DOHH2 (cell line): ENCODE measurements at regions not wholly inside any gene's neighbourhood (a gene's known extent, or its start where the extent isn't known, plus 50 kb on each side); places are given as distances from the start of the nearest gene placed in this dataset.

Experiments used
- H3F3A ChIP-seq: fragments of 200-600 bp; sonication (generic), shearing (Covaris generic); 2 replicates; pipeline ENCODE4 v1.6.0; 2016; ENCODE audit warnings: antibody characterized with exemption, mild to moderate bottlenecking; ENCODE audit not compliant: control insufficient read depth, insufficient read depth
- H3K27ac ChIP-seq: fragments of 200-600 bp; sonication (generic); 2 replicates; pipeline ENCODE4 v1.5.1; 2014; ENCODE audit warnings: low read depth, mild to moderate bottlenecking, low read length, moderate library complexity
- H3K27me3 ChIP-seq: fragments of 200-600 bp; sonication (generic); 2 replicates; pipeline ENCODE4 v1.6.1; 2014; ENCODE audit warnings: mild to moderate bottlenecking, low read length, mixed read lengths; ENCODE audit not compliant: control insufficient read depth
- H3K36me3 ChIP-seq: fragments of 200-600 bp; sonication (generic); 2 replicates; pipeline ENCODE4 v1.6.1; 2014; ENCODE audit warnings: mild to moderate bottlenecking, low read length, moderate library complexity, mixed read lengths; ENCODE audit not compliant: control insufficient read depth
- H3K4me1 ChIP-seq: fragments of 200-600 bp; sonication (generic); 2 replicates; pipeline ENCODE4 v1.6.1; 2014; ENCODE audit warnings: mild to moderate bottlenecking, low read length, mixed read lengths; ENCODE audit not compliant: control insufficient read depth
- H3K4me2 ChIP-seq: fragments of 200-600 bp; sonication (generic); 2 replicates; pipeline ENCODE4 v1.6.0; 2014; ENCODE audit warnings: mild to moderate bottlenecking, low read length, moderate library complexity
- H3K4me3 ChIP-seq: fragments of 200-600 bp; sonication (generic); 2 replicates; pipeline ENCODE4 v1.5.1; 2014; ENCODE audit warnings: mild to moderate bottlenecking, low read length, mixed read lengths
- H3K79me2 ChIP-seq: fragments of 200-600 bp; sonication (generic); 2 replicates; pipeline ENCODE4 v1.6.1; 2014; ENCODE audit warnings: mild to moderate bottlenecking, low read length, mixed read lengths; ENCODE audit not compliant: control insufficient read depth
- H3K9me2 ChIP-seq: fragments of 200-600 bp; sonication (generic); replicated peaks from 2 replicates; pipeline ENCODE4 v1.6.1; 2014; ENCODE audit warnings: mild to moderate bottlenecking, low read length, mixed read lengths; ENCODE audit not compliant: control insufficient read depth
- H3K9me3 ChIP-seq: fragments of 200-600 bp; sonication (generic); 2 replicates; pipeline ENCODE4 v1.6.1; 2014; ENCODE audit warnings: antibody characterized with exemption, low read length, mixed read lengths; ENCODE audit not compliant: control insufficient read depth, insufficient read depth
- H4K20me1 ChIP-seq: fragments of 200-600 bp; sonication (generic); 2 replicates; pipeline ENCODE4 v1.6.0; 2014; ENCODE audit warnings: low read depth, mild to moderate bottlenecking, antibody characterized with exemption, low read length, moderate library complexity; ENCODE audit not compliant: control insufficient read depth, insufficient read depth
- EZH2phosphoT487 ChIP-seq: fragments of 200-600 bp; sonication (generic); IDR thresholded peaks from 2 replicates; pipeline ENCODE4 v1.6.1; 2017; ENCODE audit warnings: borderline replicate concordance, mild to moderate bottlenecking, antibody characterized with exemption, low read length, moderate library complexity, mixed read lengths
- TF ChIP-seq, protein P1 (sequence below): fragments of 200-600 bp; sonication (generic); IDR thresholded peaks from one replicate; pipeline ENCODE4 v1.5.1; 2014; ENCODE audit warnings: antibody characterized with exemption, mild to moderate bottlenecking, low read depth, low read length; ENCODE audit not compliant: poor library complexity, severe bottlenecking

DNA sequence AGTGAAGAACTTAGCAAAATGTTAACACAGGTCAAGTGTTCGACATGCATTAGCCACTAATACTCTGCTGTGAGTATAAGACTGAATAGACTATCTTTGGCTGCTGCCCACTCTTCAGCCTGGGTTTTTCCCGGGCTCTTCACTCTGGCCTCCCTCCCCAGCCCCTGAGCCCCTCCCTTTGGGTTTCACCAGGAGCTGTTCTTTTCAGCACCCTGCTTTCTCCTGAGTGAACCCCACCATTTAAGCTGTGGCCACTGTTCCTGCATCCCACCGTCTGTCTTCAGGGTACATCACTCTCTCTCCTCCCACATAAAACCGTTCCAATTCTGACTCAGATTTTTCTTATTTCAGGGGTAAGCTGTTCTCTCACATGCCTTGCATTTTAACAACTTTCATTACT, 92.0 kb upstream of the ASIC2 start:
- TF ChIP-seq, protein P1, sequence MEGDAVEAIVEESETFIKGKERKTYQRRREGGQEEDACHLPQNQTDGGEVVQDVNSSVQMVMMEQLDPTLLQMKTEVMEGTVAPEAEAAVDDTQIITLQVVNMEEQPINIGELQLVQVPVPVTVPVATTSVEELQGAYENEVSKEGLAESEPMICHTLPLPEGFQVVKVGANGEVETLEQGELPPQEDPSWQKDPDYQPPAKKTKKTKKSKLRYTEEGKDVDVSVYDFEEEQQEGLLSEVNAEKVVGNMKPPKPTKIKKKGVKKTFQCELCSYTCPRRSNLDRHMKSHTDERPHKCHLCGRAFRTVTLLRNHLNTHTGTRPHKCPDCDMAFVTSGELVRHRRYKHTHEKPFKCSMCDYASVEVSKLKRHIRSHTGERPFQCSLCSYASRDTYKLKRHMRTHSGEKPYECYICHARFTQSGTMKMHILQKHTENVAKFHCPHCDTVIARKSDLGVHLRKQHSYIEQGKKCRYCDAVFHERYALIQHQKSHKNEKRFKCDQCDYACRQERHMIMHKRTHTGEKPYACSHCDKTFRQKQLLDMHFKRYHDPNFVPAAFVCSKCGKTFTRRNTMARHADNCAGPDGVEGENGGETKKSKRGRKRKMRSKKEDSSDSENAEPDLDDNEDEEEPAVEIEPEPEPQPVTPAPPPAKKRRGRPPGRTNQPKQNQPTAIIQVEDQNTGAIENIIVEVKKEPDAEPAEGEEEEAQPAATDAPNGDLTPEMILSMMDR, result no peak
- no peak for TF ChIP-seq EZH2phosphoT487
- no peaks in the 10 kb centered on the region for H3K4me1 ChIP-seq
- H3K79me2 ChIP-seq, result no peaks in the 10 kb centered on the region
- H3F3A ChIP-seq, result no peaks in the 10 kb centered on the region
- H4K20me1 ChIP-seq, result no peaks in the 10 kb centered on the region
- H3K4me3 ChIP-seq, result no peak overlapping the region
- no peaks in the 10 kb centered on the region for H3K36me3 ChIP-seq
- H3K27me3 ChIP-seq, result no peaks in the 10 kb centered on the region; the same call in 1 of the 2 replicates
- no peaks in the 10 kb centered on the region for H3K9me2 ChIP-seq
- H3K9me3 ChIP-seq, result no peaks in the 10 kb centered on the region
- H3K27ac ChIP-seq, result no peak overlapping the region
- no peak overlapping the region for H3K4me2 ChIP-seq

- TF ChIP-seq, protein P1, result no peak
- no peak for TF ChIP-seq EZH2phosphoT487
- H3K4me1 ChIP-seq, result no peaks in the 10 kb centered on the region
- no peaks in the 10 kb centered on the region for H3K79me2 ChIP-seq
- no peaks in the 10 kb centered on the region for H4K20me1 ChIP-seq
- no peaks in the 10 kb centered on the region for H3K9me3 ChIP-seq
- H3K4me3 ChIP-seq, result no peak overlapping the region
- no peaks in the 10 kb centered on the region for H3K9me2 ChIP-seq
- H3F3A ChIP-seq, result no peaks in the 10 kb centered on the region
- H3K27me3 ChIP-seq, result no peaks in the 10 kb centered on the region; the same call in 1 of the 2 replicates
- no peaks in the 10 kb centered on the region for H3K36me3 ChIP-seq
- H3K27ac ChIP-seq, result no peak overlapping the region
- H3K4me2 ChIP-seq, result no peak overlapping the region
These were observed 92.6 kb upstream of the ASIC2 start for GRCh38 chr17:33385713-33386112.

DNA sequence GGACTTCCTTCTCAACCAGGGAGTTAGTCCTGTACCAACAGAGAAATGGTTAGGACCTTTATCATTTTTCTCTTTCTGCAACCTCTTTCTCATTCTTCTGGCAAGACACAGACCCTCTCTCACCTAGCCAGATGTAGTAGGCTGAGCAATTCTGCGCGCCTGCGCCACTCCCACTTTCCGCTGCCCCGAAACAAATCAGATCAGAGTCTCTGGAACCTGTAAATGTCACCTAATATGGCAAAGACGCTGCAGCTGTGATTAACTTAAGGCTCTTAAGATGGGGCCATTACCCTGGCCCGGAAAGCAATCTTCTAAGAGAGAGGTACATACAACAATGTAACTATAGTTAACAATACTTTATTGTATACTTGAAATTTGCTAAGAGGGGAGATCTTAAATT, 94.3 kb upstream of the ASIC2 start:
- no peaks in the 10 kb centered on the region for H3K4me1 ChIP-seq
- TF ChIP-seq EZH2phosphoT487, result no peak
- TF ChIP-seq, protein P1, result no peak
- no peaks in the 10 kb centered on the region for H3F3A ChIP-seq
- no peaks in the 10 kb centered on the region for H4K20me1 ChIP-seq
- H3K36me3 ChIP-seq, result no peaks in the 10 kb centered on the region
- no peak overlapping the region for H3K4me3 ChIP-seq
- no peaks in the 10 kb centered on the region for H3K9me2 ChIP-seq
- no peaks in the 10 kb centered on the region for H3K9me3 ChIP-seq
- no peaks in the 10 kb centered on the region for H3K79me2 ChIP-seq
- no peaks in the 10 kb centered on the region for H3K27me3 ChIP-seq
- H3K4me2 ChIP-seq, result no peak overlapping the region
- H3K27ac ChIP-seq, result no peak overlapping the region
